ENCODE measurements at regions not wholly inside any gene's neighbourhood (a gene's known extent, or its start where the extent isn't known, plus 50 kb on each side); places are given as distances from the start of the nearest gene placed in this dataset.
"Not testable (repeated sequence)": the region's sequence is repeated elsewhere in the genome, so short reads cannot be mapped to it uniquely, and the experiment has no call there.

DNA sequence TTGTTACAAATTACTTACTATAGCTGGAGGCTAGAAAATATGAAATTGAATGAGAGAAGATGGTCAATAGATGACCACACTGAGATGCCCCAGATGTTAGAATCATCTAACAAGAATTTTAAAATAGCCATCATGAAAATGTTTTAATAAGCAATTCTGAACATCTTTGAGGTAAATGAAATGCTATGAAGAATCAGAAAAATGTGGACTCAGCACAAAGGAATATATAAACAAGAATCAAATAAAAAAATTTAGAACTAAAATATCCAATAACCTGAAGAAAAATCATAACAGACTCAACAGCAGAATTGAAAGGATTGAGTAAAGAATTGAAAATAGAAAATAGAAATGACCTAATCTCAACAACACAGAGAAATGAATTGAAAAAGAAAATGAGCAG lies 248.5 kb downstream of the PRDM9 start:
- peaks cover 2% of the 10 kb centered on the region for H3K9me3 ChIP-seq (ENCODE audit: control insufficient read depth, low read length, poor library complexity, severe bottlenecking)
- Mint-ChIP-seq H3K4me1 (no peaks in the 10 kb centered on the region), H3K36me3 (ENCODE audit: low read depth) (no peaks in the 10 kb centered on the region), H3K4me3 (no peak overlapping the region), H3K27me3 (no peaks in the 10 kb centered on the region), H3K27ac (no peak overlapping the region)
- DNase-seq (no peak), ATAC-seq (no peak)

DNA sequence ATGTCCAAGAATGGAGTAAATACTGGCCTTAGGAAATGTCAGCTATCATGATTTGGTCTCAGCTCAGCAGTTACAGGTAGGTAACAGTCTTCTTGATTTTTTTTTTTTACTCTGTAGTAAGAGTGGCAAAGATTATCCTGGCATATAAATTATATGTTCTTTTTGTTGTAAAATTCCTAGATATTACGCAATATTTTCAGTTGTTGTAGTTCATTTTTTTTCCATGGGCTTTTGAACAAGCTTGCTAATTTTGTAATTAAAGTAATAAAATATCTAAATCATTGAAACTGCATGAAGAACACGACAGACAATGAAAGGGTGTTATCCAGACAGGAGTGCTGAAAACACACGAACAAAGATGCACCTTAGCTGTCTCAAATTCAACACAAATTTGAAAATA lies 249.4 kb downstream of the PRDM9 start:
- DNase-seq (no peak), ATAC-seq (no peak)
- H3K4me1 Mint-ChIP-seq = no peaks in the 10 kb centered on the region
- H3K27me3 Mint-ChIP-seq = no peaks in the 10 kb centered on the region
- H3K9me3 ChIP-seq (ENCODE audit: control insufficient read depth, low read length, poor library complexity, severe bottlenecking) = peaks cover 2% of the 10 kb centered on the region
- no peak overlapping the region for H3K27ac Mint-ChIP-seq
- no peaks in the 10 kb centered on the region for H3K36me3 Mint-ChIP-seq (ENCODE audit: low read depth)
- no peak overlapping the region for H3K4me3 Mint-ChIP-seq

DNA sequence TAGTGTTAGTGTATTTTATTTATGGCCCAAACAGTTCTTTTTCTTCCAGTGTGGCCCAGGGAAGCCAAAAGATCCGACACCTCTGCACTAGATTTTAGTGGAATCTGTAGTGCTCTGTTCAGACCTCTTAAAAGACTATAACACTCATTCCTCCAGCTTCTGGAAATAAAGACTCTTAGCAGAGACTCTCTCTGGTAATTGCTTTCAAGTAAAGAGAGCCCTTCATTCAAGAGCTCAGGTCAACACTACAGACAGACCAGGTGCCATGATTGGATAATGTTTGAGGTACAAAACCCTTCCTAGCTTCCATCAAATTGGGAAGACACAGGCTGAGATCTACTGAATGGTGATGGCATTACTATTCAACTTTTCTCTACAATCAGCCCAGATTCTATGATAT lies 255.8 kb downstream of the PRDM9 start:
- no peak overlapping the region for H3K4me3 Mint-ChIP-seq

DNA sequence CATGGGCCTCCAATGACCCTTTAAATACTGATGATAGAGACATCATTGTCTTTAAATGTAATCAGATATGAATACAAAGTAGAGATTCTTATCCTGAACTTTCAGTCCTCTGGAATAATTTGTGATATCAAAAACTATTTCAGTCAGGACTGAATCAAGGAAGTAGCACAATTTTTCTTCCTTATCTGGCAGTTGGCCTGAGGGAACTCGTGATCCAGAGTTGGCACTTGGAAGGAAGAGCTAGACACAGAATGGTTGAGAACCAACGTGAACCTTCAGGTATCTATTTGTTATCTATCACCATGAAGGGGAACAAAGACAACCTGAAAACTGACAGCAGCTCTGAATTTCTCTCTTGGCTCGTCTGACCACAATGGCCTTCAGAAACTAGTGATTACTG lies 269.3 kb downstream of the PRDM9 start:
- Mint-ChIP-seq H3K36me3 (ENCODE audit: low read depth) (no peaks in the 10 kb centered on the region), H3K4me1 (no peaks in the 10 kb centered on the region), H3K4me3 (no peak overlapping the region), H3K27ac (no peak overlapping the region), H3K27me3 (no peaks in the 10 kb centered on the region)
- ATAC-seq = no peak
- DNase-seq = no peak
- no peaks in the 10 kb centered on the region for H3K9me3 ChIP-seq (ENCODE audit: control insufficient read depth, low read length, poor library complexity, severe bottlenecking)

More for the DNA sequence above, 255.8 kb downstream of the PRDM9 start:
- Mint-ChIP-seq H3K27me3 (no peaks in the 10 kb centered on the region), H3K27ac (no peak overlapping the region), H3K36me3 (ENCODE audit: low read depth) (no peaks in the 10 kb centered on the region), H3K4me1 (no peaks in the 10 kb centered on the region)
- H3K9me3 ChIP-seq (ENCODE audit: control insufficient read depth, low read length, poor library complexity, severe bottlenecking) = peaks cover 2% of the 10 kb centered on the region
- DNase-seq (no peak), ATAC-seq (no peak)

DNA sequence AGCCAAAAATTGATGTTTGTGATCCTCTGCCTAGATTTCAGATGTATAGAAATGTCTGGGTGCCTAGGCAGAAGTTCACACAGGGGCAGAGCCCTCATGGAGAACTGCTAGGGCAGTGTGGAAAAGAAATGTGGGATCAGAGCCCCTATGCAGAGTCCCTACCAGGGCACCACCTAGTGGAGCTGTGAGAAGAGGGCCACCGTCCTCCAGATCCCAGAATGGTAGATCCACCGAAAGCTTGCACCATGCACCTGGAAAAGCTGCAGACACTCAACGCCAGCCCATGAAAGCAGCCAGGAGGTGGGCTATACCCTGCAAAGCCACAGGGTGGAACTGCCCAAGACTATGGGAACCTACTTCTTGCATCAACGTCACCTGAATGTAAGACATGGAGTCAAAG lies 292.9 kb downstream of the PRDM9 start:
- not testable (repeated sequence) for H3K27ac Mint-ChIP-seq

DNA sequence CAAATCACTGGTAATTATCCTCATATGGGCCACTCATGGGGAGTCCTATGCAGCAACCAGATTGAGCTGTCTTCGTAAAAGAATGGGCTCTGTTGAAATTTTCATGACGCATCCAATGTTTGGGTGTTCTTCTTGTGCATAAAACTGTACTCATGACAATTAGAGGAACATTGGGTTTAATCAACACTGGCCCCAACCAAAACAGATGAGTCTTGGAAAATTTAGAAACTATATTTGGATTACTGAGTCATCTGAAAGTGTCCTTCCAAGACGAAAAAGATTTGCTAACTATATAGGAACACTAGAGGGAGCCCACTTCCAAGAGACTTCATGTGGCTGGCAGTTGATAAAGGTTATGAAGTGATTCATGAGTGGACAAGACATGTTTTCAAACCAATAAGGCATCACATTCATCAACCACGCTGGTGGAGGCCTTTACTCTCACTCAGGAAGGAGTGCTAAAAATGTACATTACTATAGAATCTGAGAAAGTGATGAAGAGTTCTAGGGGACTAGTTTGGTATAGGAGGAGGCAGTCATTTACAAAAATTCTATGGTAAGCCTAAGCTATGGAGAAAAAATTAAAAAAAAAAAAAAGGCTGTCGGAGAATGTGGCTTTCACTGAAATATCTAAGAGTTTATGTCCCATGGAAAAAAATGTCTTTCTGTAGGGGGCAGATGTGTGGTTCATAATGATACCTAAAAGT lies 313.5 kb downstream of the PRDM9 start:
- no peak overlapping the region for H3K27ac Mint-ChIP-seq
- H3K4me3 Mint-ChIP-seq = no peak overlapping the region
- H3K4me1 Mint-ChIP-seq = no peaks in the 10 kb centered on the region
- DNase-seq (no peak), ATAC-seq (no peak)
- no peaks in the 10 kb centered on the region for H3K9me3 ChIP-seq (ENCODE audit: control insufficient read depth, low read length, poor library complexity, severe bottlenecking)
- H3K36me3 Mint-ChIP-seq (ENCODE audit: low read depth) = no peaks in the 10 kb centered on the region
- H3K27me3 Mint-ChIP-seq = no peaks in the 10 kb centered on the region

More for the DNA sequence above, 292.9 kb downstream of the PRDM9 start:
- not testable (repeated sequence) for H3K27me3 Mint-ChIP-seq; H3K4me1 Mint-ChIP-seq; H3K9me3 ChIP-seq (ENCODE audit: control insufficient read depth, low read length, poor library complexity, severe bottlenecking); ATAC-seq; H3K36me3 Mint-ChIP-seq (ENCODE audit: low read depth); DNase-seq; H3K4me3 Mint-ChIP-seq

GRCh38 chr5:23823521-23823920 lies 316.1 kb downstream of the PRDM9 start:
- no peaks in the 10 kb centered on the region for H3K27me3 Mint-ChIP-seq
- DNase-seq (no peak), ATAC-seq (no peak)
- no peaks in the 10 kb centered on the region for H3K4me1 Mint-ChIP-seq
- H3K27ac Mint-ChIP-seq = no peak overlapping the region
- no peak overlapping the region for H3K4me3 Mint-ChIP-seq
- no peaks in the 10 kb centered on the region for H3K9me3 ChIP-seq (ENCODE audit: control insufficient read depth, low read length, poor library complexity, severe bottlenecking)
- H3K36me3 Mint-ChIP-seq (ENCODE audit: low read depth) = no peaks in the 10 kb centered on the region

DNA sequence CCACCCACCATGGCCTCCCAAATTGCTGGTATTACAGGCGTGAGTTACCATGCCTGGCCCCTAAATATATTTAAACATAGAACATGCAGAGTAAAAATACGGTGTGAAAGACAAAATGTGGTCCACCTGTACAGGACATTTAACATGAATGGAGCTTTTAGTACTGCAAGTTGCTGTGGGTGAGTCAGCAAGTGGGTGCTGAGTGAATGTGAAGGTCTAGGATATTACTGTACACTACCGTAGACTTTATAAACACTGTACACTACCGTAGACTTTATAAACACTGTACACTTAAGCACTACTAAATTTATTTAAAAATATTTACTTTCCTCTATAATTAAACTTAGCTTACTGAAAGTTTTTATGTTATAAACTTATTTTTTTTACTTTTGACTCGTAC lies 317.8 kb downstream of the PRDM9 start:
- Mint-ChIP-seq H3K27ac (no peak overlapping the region), H3K4me3 (no peak overlapping the region), H3K4me1 (no peaks in the 10 kb centered on the region), H3K27me3 (no peaks in the 10 kb centered on the region), H3K36me3 (ENCODE audit: low read depth) (no peaks in the 10 kb centered on the region)
- no peaks in the 10 kb centered on the region for H3K9me3 ChIP-seq (ENCODE audit: control insufficient read depth, low read length, poor library complexity, severe bottlenecking)
- no peak for ATAC-seq
- DNase-seq = no peak

- Mint-ChIP-seq H3K27ac (no peak overlapping the region), H3K4me3 (no peak overlapping the region), H3K36me3 (ENCODE audit: low read depth) (no peaks in the 10 kb centered on the region), H3K4me1 (no peaks in the 10 kb centered on the region), H3K27me3 (no peaks in the 10 kb centered on the region)
- no peak for DNase-seq
- ATAC-seq = no peak
- no peaks in the 10 kb centered on the region for H3K9me3 ChIP-seq (ENCODE audit: control insufficient read depth, low read length, poor library complexity, severe bottlenecking)
These were observed 332.7 kb downstream of the PRDM9 start for GRCh38 chr5:23840083-23840482.

GRCh38 chr5:23864786-23865185 lies 357.4 kb downstream of the PRDM9 start:
- no peaks in the 10 kb centered on the region for H3K9me3 ChIP-seq (ENCODE audit: control insufficient read depth, low read length, poor library complexity, severe bottlenecking)
- DNase-seq = no peak
- Mint-ChIP-seq H3K27ac (no peak overlapping the region), H3K4me1 (no peaks in the 10 kb centered on the region), H3K4me3 (no peak overlapping the region), H3K36me3 (ENCODE audit: low read depth) (no peaks in the 10 kb centered on the region), H3K27me3 (no peaks in the 10 kb centered on the region)
- no peak for ATAC-seq

DNA sequence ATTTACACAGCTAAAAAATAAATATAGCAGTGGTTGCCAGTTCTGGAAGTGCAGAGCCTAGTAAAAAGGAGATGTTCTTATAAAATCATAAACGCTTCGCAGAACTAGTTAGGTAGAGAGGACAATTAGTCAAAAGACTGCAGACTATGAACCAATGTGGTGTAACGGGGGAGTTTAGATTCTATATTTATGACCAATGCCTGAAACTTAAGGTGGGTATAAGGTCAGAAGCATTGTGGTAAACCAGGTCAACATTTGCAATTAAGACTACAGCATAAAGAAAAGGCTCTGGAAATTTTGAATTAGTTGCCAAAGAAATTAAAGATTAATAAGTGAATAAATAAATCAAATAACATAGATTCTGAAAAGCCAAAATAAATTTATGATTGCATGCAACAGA lies 370.4 kb downstream of the PRDM9 start:
- no peaks in the 10 kb centered on the region for H3K36me3 Mint-ChIP-seq (ENCODE audit: low read depth)
- H3K4me3 Mint-ChIP-seq = no peak overlapping the region
- no peaks in the 10 kb centered on the region for H3K4me1 Mint-ChIP-seq
- DNase-seq (no peak), ATAC-seq (no peak)
- no peaks in the 10 kb centered on the region for H3K9me3 ChIP-seq (ENCODE audit: control insufficient read depth, low read length, poor library complexity, severe bottlenecking)
- H3K27me3 Mint-ChIP-seq = no peaks in the 10 kb centered on the region
- H3K27ac Mint-ChIP-seq = no peak overlapping the region

DNA sequence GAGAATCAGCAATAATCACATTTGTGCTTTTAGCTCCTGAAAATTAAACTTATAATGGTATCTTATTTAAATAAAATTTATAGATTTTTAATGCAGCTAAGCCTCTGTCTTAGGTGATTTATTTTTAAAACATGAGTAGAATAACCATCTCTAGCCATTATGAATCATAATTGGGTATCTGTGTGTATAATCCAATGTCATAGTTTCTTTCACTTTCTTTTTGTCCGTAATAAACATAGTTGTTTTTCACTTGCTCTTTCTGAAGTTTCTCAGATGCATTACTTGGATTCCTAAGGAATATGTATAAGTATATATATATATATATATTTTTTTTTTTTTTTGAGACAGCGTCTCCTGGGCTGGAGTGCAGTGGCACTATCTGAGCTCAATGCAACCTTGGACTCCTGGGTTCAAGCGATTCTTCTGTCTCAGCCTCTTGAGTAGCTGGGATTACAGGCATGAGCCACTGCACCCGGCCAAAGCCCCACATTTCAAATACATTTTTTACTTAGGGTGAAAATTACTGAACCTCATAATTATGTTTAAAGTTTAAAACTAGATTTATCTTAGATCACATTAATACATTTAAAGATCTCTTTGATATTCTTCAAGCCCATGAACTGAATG lies 377.1 kb downstream of the PRDM9 start:
- DNase-seq (no peak), ATAC-seq (no peak)
- H3K27ac Mint-ChIP-seq = no peak overlapping the region
- H3K4me1 Mint-ChIP-seq = no peaks in the 10 kb centered on the region
- H3K27me3 Mint-ChIP-seq = no peaks in the 10 kb centered on the region
- H3K9me3 ChIP-seq (ENCODE audit: control insufficient read depth, low read length, poor library complexity, severe bottlenecking) = no peaks in the 10 kb centered on the region
- H3K4me3 Mint-ChIP-seq = no peak overlapping the region
- H3K36me3 Mint-ChIP-seq (ENCODE audit: low read depth) = no peaks in the 10 kb centered on the region

GRCh38 chr5:23893561-23893960 lies 386.2 kb downstream of the PRDM9 start:
- no peak for ATAC-seq
- DNase-seq = no peak
- no peaks in the 10 kb centered on the region for H3K4me1 Mint-ChIP-seq
- H3K27ac Mint-ChIP-seq = no peak overlapping the region
- H3K36me3 Mint-ChIP-seq (ENCODE audit: low read depth) = no peaks in the 10 kb centered on the region
- peaks cover 3% of the 10 kb centered on the region for H3K9me3 ChIP-seq (ENCODE audit: control insufficient read depth, low read length, poor library complexity, severe bottlenecking)
- H3K27me3 Mint-ChIP-seq = no peaks in the 10 kb centered on the region
- H3K4me3 Mint-ChIP-seq = no peak overlapping the region

GRCh38 chr5:23895614-23896013 lies 388.2 kb downstream of the PRDM9 start:
- no peaks in the 10 kb centered on the region for H3K4me1 Mint-ChIP-seq
- no peak overlapping the region for H3K4me3 Mint-ChIP-seq
- H3K9me3 ChIP-seq (ENCODE audit: control insufficient read depth, low read length, poor library complexity, severe bottlenecking) = peaks cover 3% of the 10 kb centered on the region
- H3K36me3 Mint-ChIP-seq (ENCODE audit: low read depth) = no peaks in the 10 kb centered on the region
- no peak for DNase-seq
- no peak for ATAC-seq
- no peak overlapping the region for H3K27ac Mint-ChIP-seq
- no peaks in the 10 kb centered on the region for H3K27me3 Mint-ChIP-seq

Measured in T-helper 17 cell (primary cell).